Islet precursor cell (in vitro differentiated cells): ENCODE measurements at regions not wholly inside any gene's neighbourhood (a gene's known extent, or its start where the extent isn't known, plus 50 kb on each side); places are given as distances from the start of the nearest gene placed in this dataset.
A peak's percentile ranks its signal among the peaks of the same experiment; 100 is the strongest.
"Not testable (repeated sequence)": the region's sequence is repeated elsewhere in the genome, so short reads cannot be mapped to it uniquely, and the experiment has no call there.

Experiments used
- DNase-seq: peaks from one replicate; pipeline ENCODE4 v3.0.0-alpha.2; 2018

DNA sequence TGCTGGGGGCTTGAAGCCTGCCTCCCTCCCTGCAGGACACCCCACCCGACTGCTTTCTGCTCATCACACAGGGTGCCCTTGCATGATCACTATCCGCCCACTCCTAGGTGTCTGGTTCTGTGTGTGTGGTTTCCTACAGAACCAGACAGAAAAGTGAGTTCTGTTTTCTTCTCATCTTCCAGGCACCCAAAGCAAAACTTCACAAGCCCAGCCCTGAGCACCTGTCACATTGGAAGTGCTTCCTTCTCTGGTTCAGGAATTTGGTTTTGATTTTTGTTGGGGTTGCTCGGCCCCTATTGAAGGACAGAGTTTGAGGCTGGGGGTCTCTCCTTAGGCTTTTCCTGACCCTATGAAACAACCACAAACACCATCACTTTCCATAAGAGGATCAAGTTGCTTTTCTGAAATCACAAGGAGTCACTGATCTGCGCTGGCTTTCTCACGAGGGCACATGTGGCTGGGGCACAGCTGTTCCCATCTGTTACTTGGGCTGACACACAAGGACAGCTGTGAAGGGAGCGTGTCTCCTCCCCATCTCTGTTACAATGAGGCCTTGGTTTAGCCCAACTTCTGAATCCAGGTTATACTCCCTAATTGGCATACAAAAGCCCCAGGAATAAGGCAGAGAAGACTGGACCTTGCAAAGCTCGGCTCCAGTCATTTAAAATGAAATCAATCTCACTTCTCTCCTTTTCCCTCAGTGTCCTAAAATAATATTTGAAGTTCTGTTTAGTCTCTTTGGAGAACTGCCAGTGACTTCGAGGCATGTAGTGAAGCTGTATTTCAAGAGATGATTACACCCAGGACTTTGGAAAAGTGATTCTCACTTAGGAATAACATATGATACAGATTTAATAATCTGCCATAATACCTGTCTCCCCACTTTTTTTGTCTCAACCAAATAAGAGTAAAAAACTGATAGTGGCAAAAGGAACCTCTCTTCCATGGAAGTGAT lies 213.1 kb upstream of the GAS1 start:
- DNase-seq: no peak

DNA sequence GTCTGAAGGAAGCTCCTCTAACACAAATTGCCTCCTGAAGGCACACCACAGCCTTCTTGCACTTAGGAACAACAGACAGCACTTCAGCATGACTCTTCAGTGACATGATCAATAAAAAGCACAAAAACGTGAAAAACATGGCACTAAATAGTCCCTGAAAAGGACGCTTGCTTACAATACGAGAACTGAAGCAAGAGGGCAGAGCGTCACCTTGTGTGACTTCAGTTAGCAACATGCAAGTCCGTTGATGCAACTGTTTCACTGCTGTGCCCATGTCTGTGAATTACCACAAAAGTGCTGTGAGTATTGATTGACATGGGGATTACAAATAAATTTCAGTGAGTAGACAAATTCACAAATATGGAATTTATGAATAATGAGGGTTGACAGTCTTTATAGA lies 219.9 kb upstream of the GAS1 start:
- DNase-seq: no peak

DNA sequence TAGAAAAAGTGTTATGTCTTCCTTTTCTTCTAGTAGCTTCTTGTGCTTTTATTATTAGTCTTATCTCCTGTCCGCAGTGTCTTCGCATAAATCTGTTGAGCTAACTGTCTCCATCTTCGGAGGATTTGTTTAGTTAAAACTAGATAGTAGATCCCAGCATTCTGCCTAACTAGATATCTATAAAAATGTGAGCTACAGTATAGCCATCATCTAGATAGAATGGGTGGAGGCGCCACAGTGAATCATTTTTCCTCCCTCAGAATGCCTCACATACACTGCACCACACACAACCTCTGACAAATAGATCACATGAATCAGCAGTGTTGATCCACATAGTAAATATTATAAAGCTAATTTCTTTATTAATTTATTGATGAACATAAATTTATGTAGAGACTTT lies 220.3 kb upstream of the GAS1 start:
- DNase-seq: no peak

DNA sequence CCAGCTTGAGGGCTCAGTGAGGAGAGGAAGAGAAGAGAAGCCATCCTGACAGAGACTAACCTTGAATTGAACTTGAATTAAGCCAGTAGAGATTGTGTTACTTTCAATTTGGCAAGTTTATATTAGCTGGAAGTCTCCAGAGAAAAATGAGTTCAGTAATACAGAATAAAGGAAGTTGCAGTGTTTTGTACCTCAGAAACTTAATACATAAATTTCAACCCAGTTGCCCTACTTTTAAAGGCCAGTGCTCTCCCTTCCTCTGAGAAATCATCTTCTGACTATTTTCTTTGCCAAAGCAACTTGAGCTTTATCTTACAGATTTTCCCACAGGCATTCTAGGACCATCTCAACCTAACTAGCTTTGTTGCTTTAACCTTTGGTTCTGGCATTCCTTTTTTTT lies 231.0 kb upstream of the GAS1 start:
- DNase-seq: no peak

DNA sequence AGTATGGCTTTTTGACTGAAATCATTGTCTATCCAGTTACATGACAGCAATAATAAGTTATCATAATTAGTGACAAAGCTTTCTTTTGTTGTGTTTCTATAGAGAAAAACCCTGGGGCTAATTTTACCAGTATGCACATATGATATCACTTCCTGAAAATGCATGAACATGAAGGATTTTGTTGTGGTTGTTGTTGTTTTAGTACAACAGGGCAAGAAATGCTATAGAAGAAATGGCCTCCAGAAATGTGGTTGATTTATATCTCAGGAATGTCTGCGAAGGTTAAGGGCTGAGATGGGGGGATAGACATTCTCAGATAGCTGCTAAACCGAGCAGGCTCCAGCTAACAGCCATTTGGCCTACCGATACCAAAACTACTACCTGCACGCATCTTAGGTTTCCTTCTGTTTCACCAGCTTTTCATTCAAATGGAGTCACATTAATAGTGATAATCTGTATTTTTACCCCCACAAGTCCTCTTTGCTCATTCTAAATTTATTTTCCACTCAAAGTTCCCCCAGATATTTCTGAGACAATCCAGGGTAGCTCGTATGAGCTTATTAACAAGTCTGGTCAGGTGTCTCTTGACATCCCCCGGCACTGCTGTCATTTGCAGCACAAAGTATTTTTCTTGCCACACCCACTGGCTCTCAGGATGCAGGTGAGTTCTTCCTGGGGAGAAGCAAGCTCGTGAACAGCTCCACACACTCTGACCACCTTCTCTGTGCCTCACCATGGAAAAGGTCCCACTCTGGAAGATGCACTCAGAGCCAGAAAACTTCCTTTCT lies 232.4 kb upstream of the GAS1 start:
- peak; percentile 59 for DNase-seq

DNA sequence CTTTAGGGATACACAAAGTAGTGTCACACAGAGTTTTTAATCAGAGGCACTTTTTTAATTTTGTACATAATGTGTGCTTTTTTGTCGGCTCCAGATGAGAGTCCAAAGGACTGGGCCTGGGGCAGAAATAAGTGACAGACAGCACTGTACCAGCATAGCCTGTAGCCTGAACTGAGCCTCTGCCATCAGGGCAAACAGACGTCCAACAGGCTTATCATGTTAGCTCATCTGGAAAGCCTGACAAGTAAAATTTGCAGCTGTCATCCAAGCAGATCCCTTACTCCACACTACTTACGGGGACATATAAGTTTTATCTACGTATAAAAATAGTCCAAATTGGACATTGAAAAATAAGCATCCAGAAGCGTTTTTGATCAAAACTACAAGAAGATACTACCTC lies 233.1 kb upstream of the GAS1 start:
- DNase-seq: no peak

DNA sequence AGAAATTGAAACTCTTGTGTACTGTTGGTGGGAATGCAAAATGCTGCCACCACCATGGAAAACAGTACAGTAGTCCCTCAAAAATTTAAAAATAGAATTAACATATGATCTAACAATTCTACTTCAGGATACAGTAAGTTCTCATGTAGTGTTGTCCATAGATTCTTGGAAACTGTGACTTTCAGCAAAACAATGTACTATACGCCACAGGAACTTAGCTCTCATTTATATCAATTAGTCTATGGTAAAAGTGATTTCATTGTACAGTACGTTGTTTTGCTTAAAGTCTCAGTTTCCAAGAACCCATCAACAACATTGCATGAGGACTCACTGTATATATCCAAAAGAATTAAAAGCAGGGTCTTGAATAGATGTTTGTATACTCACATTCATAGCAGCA lies 233.5 kb upstream of the GAS1 start:
- DNase-seq: no peak

DNA sequence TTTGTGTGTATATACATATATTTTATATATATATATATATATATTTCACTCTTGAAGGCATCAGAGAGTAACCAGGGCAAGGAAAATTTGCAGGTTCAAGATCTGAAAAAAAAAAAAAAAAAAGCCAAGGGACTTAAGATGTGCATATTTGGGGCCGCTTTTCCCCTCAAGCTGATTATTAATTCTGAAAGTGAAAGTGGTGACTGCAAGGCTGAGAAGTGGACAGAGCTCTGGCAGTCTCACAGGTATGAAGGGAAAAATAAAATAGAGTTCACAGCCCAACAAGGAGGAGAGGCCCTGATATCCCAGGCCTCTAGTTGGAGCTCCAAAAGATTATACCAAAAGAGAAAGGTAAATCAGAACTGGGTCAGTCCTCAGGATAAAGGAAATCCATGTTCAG lies 234.4 kb upstream of the GAS1 start:
- no peak for DNase-seq

DNA sequence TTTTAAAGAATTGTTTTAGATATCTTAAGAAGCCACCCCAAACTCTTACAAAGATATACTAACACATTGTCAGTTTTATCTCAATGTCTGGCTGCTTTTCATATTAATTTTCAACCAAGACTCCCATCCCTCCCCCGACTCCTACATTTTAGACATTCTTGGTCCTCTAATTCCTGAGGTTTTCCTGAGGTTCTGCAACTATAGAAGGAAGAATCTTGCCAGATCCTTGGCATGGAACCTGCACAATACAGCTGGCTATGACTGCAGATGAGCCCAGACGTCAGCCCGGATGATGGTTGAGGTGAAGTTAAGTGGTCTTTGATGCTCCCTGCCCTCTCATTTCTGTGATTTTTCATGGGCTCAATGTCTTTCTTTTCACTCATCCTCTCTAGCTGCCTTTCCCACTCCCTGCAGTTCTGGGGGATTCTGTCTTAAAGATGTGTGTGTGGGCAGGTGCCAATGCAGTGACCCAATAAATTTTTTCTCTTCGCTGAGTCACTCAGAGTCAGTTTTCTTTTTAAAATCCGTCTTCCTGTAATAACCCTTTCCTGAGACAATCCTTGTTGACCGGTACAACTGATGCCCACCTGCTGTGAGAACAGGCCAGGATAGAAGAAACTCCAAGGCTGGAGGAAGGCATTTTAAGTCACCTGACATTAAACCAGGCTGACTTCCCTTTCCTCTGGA lies 237.8 kb upstream of the GAS1 start:
- no peak for DNase-seq

DNA sequence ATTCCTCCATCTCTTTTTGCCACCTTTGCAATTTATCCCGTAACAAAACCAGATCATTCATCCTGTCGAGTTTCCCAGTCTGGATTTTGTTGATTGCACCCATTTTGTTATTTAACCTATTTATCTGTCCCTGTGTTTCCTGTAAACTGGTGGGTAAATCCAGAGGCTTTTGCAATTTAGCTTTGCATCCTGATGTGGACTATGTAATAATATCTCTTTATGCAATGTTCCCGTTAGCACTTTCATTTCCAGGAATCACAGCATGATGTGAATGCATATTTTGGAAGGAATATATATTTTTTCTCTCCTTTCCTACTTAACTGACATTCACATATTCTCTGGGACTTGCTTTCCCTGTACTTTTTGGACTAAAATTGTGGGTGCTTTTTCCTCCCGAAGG lies 240.3 kb upstream of the GAS1 start:
- DNase-seq: no peak

DNA sequence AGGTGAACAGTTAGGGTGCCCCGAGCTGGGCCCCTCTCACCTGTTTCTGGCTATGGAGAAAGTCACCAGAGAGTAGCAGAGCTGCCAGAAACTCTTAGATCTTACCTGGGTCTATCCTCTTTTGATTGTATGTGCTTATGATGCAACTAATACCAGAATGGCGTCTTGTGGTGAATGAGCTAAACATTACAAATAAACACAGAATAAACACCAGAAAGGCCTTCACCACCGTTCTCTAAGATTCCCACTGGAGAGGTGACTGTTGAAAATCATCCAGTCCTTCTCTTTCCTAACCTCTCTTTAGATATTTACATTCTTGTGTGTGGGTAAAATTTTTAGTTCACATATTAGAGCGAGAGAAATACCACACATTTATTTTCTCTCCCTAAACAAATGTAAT lies 241.7 kb upstream of the GAS1 start:
- DNase-seq: no peak

DNA sequence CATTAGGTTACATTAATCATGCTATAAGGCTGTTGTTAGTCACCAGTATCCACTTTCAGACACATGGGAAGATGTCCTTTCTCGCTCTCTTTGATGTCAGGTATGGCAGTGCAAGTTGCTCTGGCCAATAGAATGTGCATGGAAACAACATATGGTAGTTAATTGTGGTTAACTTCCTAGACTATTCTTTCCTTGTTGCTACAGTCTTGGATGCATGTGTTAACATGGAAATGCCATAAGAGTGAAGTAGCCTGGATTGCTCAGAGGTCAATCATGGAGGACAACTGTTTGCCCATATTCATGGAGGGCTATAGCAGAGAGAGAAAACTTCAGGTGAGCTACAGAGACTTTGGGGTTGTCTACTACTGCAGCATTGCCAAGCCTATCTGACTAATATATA lies 245.8 kb upstream of the GAS1 start:
- no peak for DNase-seq

DNA sequence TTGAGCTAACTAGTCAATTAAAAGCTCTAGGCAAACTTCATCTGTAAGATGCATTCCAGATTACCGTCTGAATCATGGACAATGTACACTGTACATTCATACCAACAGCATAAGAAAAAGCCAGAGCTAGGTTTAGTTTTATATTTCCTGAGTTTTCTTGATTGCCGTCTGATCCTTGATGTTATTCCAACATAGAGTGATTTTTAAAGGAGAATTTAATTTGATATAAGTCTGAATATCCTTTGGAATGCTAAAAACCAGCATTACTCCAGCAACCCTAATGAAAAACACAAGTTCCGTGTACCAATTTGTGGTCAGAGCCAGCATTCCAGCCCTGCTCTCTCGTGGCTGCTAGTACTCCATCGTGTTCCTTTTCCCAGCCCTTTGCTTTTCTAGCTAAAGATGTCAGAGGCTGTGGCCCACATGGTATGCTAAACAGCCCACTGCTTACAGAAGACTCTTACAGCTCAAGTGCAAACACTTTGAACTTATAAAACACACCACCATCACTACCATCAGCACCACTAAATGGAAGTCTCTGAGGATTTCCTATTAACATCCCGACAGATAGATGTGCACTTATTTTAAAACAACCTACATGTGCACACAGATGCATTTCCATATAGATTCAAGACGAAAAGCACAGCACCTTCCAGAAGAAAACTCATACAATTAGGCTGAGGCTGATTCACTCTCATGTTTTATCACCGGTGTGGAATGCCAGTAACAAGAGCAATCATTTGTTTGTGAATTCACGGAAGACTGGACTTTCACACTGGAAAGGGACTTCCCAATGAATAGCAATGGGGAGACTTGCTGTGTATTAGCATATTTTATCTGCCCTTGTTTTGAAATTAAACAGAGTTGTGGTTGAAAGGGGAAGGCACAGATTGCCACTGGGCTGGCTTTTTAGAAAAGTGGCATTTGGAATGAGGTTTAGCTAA lies 246.9 kb upstream of the GAS1 start:
- DNase-seq: peak; percentile 87

DNA sequence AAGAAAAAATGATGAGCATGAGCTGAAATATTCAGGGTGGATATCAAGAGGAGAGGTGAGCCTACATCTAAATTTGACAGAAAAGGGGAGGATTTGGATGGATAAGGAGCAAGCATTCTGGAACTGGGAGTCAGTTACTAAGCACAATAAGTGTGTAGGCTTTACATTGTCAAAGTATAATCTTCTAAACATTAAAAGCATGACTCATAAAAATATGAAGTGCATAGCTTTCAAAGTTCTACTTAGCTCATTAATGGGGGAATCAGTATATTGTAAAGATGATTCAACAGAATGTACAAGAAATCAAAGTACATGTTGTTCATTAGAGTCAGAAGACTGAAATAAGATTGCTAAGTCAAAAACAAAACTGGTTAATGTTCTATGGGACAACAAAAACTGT lies 248.0 kb upstream of the GAS1 start:
- DNase-seq: no peak

DNA sequence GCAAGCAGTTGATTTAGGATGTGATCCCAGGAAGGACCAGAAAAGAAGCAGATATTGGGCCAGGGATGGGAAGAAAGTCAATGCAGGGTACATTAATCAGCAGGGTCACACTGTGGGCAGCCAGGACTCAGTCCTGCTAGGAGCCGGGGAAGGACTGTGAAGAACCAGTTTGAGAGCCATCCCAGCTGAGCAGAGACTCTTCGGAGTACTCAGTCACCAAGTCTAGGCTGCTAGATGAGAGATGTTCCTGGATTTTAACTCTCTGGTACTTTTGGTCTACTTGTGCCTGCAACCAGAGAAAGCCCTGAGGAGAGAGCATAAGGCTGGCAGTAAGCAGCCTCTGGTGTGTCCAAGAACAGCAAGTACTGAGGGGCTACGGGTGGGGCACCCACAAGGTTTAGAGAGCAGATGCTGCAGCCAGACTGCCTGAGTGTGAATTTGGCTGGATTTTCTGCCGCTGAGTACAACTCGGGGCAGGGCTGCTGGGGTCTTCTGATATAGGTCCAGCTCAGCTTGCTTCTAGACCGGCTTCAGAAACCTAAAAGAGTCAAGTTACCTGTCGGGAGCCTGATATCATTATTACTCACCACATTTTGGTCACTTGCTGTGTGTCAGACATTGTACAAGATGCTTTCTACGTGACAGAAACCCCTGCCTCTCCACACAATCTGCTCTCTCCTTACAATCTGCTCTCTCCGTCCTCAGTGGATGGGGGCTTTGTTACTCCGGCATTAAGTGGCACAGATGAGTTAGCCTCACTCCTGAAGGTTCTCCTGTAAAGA lies 250.2 kb upstream of the GAS1 start:
- DNase-seq: no peak

DNA sequence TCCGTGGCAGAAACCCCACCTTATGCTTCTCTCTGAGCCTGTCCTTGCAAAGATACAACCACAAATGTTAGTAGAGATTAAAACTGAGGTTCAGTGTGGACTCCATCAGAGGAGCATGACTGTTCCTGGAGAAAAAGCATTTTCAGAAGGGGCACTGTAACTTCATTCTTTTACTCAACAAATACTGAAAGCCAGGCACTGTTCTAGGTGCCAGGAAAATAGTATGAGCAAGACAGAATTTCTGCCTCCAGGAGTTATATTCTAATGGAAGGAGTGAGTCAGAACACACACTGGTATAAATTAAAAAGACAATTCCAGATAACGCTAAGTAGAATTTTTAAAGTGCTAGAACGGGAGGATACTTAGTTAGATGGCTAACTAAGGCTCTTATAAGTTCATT lies 251.4 kb upstream of the GAS1 start:
- DNase-seq: no peak

DNA sequence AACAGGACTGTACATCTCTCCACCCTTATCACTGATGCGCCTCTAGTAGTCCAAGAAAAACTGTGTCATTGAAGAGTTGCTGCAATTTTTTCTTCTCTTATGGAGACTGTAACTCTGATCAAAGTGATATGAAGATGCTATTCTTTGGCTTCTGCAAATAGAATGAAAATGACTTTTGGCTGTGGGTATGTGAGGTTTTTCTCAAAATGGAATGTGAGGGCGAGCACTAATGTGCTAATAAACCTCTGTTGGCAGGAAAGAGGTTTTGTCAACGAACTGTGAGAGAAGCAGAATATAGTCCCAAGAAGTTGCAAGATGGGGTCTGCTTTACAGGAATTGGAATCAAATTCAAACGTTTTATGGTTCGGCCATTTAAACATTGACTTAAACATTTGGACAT lies 252.0 kb upstream of the GAS1 start:
- no peak for DNase-seq

DNA sequence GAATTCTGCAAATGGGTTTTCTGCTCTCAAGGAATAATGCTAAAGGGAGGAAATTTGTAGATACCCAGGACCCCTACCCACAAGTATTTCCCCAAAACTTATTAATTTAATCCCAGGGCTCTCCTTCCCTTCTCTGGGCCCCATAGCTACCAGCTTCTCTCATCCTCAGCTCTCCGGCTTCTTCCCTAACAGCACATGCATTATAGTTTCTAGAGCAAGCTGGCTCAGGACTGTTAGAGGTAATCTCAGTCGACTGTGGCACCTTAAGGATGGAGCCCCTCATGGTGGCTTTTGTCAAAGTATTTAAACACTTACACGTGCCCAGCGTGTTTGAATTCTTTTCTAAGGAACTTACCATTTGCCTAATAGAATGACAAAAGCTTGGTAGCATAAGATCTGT lies 252.5 kb upstream of the GAS1 start:
- no peak for DNase-seq

DNA sequence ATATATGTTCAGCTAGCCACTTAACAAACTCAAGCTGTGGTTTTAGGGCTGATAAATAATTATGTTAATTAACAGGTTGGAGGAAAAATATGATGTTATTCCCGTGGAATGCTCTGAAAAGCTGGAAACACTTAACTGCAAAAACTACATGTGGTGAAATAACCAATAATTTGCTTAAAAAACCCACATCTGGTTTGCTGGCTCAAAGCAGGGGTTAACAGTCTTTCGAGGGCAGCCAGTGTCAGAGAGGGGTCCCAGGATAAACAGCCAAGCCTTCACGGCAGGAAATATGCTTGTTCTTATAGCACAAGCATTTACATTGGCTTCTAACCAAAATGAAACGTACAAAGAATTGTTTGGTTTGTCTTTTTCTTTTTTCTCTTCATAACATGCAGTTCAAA lies 254.0 kb upstream of the GAS1 start:
- DNase-seq: no peak

DNA sequence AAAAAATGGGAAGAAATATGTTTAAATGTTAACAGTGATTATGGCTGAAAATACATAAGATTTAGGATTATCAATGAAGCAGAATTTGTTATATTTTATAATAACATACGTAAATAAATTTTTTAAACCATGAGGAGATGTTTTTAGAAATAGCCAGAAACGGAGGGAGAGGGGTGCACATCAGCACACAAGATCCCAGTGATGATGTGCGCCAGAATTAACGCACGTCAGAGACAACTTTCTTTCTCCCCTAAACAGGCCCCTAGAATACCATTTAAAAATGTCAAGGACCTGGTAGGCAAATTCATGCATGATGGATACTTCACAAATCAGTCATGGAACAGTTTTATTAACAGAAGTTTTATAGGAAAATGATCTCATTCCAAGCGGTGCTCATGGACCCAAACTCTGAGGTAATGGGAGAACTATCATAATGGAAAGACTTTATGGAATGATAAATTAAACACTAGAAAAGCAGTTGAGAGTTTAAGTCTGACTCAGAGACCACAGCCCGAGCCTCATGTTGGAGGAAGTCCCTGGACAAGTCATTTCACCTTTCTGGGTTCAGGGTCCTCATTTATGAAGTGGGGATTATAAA lies 258.9 kb upstream of the GAS1 start:
- DNase-seq: no peak

DNA sequence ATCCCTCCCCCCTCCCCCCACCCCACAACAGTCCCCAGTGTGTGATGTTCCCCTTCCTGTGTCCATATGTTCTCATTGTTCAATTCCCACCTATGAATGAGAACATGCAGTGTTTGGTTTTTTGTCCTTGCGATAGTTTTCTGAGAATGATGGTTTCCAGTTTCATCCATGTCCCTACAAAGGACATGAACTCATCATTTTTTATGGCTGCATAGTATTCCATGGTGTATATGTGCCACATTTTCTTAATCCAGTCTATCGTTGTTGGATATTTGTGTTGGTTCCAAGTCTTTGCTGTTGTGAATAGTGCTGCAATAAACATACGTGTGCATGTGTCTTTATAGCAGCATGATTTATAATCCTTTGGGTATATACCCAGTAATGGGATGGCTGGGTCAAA lies 263.4 kb upstream of the GAS1 start:
- DNase-seq: not testable (repeated sequence)
